ENCODE measurements at regions not wholly inside any gene's neighbourhood (a gene's known extent, or its start where the extent isn't known, plus 50 kb on each side); places are given as distances from the start of the nearest gene placed in this dataset.
"Not testable (repeated sequence)": the region's sequence is repeated elsewhere in the genome, so short reads cannot be mapped to it uniquely, and the experiment has no call there.

- not testable (repeated sequence) for TF ChIP-seq CTCF (IDR thresholded peaks at IDR 0.05; ENCODE audit: low read depth, low read length, missing input control); JUND (IDR thresholded peaks at IDR 0.05); RAD21 (IDR thresholded peaks at IDR 0.05); RXRA (IDR thresholded peaks at IDR 0.05); GABPA (IDR thresholded peaks at IDR 0.05 in 1 of 2, conservative IDR thresholded peaks at IDR 0.05 in 1 of 2); YY1 (IDR thresholded peaks at IDR 0.05); ATF3 (IDR thresholded peaks at IDR 0.05); REST (IDR thresholded peaks at IDR 0.05); TAF1 (conservative IDR thresholded peaks at IDR 0.05); ZBTB33 (IDR thresholded peaks at IDR 0.05); FOXA1 (IDR thresholded peaks at IDR 0.05); MAX (IDR thresholded peaks at IDR 0.05); HNF4G (IDR thresholded peaks at IDR 0.05)
These were observed 325.1 kb upstream of the KCNMB2 start for GRCh38 chr3:178211086-178211485.
